CD4-positive, alpha-beta T cell treated with Interleukin-6 for 4 hours (primary cell): ENCODE measurements at regions not wholly inside any gene's neighbourhood (a gene's known extent, or its start where the extent isn't known, plus 50 kb on each side); places are given as distances from the start of the nearest gene placed in this dataset.
"Not testable (repeated sequence)": the region's sequence is repeated elsewhere in the genome, so short reads cannot be mapped to it uniquely, and the experiment has no call there.

ENCODE experiments used
- DNase-seq: peaks from one replicate; pipeline ENCODE4 v3.0.0-alpha.2; 2020; ENCODE audit warnings: mixed read lengths

DNA sequence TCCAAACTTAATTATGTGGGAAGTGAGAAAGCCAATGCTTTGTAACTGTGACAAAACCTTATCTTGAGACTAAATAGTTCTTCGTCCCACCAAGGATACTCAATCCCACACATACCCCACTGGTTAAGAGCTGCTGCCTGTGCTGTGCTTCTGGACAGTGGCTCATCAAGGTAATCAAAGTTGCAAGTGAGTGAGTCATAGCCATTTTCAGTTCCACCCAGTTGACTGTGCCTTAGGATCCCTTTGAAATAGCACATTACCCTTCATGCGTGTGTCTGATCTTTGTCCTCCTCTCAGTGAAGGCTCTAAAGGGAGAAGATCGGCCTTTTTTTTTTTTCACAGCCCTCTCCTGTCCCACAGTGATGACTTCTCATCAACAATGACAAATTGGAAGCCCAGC is 706.0 kb upstream of the AUTS2 start:
- no peak for DNase-seq

DNA sequence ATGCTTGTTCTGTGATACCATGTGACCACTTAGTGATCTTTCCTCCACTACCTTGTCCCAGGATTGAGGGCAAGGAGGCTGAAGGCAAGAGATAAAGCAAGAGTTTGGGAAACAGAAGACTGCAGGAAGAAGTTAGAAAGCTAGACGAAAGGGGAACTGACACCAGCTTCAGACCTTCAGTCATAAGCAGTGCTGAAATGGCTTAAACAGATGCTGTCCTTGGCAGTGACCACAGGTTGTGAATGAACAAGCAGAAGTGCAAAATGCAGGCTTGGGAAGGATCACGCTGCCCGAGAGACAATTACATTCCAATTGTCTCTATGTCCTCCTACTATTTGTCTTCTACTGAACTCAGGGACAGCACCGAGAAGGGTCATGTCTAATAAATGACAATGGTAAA is 704.9 kb upstream of the AUTS2 start:
- DNase-seq = no peak

DNA sequence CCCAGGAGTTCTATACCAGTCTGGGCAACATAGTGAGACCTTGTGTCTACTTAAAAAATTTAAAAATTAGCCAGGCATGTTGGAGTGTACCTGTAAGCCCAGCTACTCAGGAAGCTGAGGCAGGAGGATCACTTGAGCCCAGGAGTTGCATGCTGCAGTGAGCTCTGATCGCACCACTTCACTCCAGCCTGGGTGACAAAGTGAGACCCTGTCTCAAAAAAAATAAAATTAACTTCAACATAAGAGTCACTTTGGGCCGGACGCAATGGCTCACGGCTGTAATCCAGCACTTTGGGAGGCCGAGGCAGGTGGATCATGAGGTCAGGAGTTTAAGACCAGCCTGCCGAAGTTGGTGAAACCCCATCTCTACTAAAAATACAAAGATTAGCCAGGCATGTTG is 699.1 kb upstream of the AUTS2 start:
- DNase-seq = not testable (repeated sequence)

DNA sequence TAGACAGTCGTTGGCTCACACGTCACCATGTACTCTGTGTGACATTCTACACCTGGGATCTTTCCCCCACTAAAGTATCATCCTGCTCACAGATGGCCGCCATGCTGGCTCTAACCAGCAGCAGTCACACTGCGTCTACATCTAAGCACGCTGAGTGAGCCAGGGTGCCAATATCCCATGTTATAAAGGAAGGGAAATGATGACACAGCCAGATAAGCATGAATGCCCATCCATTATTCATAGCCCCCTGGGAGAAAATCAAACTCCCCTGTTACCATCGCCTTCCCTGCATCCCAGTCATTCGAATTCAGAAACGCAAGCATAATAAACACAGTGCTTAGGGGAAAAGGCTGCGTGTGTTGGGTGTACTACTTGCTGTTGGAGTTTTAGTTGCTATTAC is 698.2 kb upstream of the AUTS2 start:
- no peak for DNase-seq

DNA sequence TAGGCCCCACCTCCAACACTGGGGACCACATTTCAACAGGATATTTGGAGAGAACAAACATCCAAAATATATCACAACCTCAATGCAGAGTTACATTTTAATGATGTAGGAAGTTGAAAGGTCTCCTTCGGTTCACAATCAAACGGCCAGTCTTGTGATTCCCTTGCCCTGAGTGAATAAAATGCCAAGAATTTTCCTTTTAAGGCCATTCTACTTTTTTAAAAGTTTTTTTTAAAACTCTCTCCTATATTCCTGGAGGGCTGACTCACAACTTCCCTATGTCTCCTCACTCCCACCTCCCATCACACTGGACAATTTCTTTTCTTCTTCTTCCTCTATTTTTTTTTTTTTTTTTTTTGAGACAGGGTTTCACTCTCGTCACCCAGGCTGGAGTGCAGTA is 693.6 kb upstream of the AUTS2 start:
- DNase-seq = no peak

DNA sequence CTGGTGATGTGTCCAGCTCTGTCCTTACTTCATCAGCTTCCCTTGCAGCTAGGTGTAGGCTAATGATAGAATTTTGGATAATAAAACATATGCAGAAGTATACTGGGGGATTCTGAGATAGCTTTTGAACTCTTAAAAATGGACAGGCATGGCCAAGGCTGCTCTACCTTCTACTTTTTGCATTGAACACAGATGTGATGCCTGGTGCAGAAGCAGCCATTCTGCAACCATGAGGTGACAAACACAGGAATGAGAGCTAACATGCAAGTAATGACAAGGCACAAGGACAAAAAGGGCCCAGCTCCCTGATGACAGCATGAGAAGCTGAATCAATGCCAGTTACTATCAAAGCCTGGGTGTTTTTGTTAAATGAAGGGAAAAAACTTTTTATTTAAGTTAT is 686.5 kb upstream of the AUTS2 start:
- no peak for DNase-seq

DNA sequence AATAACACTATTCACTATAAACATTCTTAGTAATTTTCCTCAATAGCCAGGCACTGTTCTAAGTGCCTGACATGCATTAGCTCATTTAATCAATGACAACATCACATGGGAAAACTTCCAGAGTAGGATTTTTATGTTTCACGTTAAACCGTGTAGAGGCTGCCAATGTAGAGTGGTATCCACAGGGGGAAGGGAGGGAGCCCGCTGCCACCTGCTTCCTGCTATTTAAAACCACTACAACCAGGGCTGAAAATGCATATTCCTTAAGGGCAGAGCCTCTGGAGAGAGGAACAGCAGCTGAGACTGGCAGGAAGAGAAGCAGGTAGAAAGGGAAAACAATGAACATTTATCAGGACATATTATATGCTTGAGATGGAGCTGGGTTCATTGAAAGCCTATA is 684.3 kb upstream of the AUTS2 start:
- DNase-seq = no peak

DNA sequence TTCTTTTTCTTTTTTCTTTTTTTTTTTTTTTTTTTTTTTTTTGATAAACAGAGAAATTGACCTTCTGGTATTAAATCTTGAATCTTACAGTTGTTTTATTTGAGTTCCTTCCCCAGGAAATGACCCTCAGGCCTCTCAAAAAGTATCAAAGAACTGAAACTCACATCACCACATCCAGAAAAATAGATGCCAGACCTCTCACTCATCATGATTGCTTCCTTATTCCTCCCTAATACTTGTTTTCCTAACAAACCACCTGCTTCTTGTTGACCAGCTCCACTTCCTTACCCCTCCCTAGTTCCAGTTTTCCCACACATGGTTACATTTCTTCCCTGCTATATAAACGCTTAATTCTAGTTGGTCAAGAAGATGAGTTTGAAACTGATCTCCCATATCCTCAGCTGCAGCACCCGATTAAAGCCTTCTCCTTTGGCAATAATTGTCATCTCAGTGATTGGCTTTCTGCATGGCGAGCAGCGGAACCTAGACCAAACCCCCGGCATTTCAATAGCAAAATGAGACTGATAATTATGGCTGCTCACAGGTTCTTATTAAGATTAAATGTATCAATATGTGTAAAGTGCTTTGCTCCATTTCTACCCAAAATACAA is 681.1 kb upstream of the AUTS2 start:
- no peak for DNase-seq

DNA sequence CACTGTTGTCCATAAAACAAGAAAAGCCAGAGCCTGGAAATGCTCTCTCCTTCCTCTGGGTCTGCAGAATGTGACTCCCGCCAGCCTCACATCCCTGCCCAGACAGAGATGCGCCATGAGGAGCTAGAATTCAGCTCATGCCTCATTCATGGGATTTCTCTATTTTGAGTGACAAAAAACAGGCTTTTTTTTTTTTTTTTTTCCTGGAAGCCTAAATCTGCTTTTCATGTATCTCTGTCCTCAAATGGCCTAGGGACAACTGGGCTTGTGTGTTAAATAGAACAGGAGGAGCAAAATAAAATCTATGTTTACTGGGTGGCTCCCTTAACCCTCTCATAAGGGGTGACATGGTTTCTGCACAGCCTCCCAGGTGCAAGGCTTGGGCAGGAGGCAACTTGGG is 679.7 kb upstream of the AUTS2 start:
- no peak for DNase-seq

DNA sequence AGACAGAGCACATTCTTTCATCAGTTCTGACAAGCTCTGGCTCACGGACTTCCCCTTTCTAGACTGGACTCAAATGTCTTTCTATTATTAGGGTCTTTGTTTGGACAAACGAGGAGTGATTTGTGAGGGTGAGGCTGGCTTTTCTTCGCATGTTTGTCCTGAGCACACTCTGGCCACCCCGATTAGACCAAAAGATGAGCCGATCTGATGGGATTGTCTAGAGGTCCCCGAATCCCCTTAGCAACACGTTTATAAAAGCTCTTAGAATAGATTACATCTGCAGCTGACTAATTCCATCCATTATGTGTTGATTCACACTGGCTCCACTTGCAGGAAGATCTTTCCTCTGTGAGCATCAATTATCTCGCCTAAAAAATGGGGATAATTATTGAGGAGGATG is 675.4 kb upstream of the AUTS2 start:
- no peak for DNase-seq

DNA sequence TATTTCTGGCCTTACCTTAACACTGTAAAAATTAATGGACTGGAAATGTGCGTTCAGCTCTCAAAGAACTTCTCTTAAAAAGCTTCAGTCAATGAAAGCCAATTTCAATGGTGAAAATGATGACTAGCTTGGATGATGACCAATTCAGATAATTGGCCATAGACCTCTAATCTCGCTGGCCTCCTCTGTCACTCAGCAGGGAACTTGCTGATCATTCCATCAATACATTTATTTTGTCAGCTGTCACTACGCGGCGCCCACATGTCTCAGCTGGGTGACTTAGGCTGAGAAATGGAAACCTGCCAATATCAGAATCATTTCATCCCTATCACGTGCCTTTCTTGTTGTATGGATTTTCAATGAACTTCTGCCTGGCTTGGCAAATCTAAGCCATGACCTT is 673.0 kb upstream of the AUTS2 start:
- no peak for DNase-seq

DNA sequence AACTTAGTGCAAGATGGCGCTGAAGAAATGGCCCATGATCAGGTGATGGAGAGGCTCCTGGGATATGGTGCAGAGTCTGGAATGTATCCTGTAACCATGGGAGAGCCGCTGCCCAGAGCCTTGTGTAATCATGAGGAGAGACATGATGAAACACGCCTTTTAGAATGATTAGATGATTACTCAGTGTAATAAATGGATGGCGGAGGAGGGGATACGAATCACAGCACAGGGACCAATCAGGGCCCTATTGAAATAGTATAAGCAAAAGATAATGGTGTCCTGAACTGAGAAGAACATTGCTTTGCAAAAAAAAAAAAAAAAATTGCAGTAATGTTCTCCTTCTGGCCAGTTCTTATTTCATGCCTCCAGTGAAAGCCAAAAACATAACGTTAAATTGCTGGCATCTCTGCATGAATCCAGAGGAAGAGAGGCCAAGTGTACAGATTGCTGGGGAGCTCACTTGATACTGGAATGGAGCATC is 668.5 kb upstream of the AUTS2 start:
- no peak for DNase-seq

DNA sequence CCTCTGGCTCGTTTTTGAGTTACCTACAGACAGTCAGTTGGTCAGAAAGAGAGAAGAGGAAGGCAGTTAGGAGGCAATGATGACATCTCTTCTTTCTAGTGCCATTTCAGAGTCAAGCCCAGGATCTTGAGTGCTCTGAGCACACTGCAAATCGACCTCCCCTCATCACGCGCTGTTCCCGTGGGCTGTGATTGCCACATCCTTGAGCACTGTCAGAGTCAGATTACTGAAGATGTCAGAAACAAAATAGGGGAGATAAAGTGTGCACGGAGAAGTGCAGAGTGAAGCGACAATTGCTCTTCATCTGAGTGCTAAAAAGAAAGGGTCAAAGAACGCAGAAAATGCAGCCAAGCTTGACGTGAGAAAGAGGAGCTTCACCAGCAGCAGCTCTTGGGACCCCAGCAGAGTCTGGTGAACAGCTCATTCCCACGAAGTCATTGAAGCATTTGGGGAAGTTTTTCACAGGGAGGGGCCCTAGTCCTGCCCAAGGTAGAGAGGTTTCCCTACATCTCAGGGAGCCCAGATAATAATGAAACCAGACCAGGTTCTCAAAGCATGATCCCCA is 661.7 kb upstream of the AUTS2 start:
- no peak for DNase-seq

DNA sequence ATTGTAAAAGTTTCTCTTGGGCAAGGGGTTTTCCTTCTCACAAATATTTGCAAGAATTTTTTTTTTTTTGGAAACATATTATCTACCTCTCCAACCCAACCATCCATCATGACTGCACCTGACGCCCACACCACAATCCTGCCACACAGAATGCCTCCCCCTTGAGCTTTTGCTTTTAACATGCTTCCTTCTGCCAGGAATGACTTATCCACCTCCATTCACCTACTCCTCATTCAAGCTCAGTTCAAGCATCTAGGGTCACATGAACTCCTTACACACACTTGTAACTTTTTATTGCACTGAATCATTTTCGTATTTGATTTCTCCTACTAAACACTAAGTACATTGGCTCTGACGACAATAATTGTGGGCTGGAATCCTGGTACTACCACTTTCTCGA is 660.1 kb upstream of the AUTS2 start:
- DNase-seq = no peak

DNA sequence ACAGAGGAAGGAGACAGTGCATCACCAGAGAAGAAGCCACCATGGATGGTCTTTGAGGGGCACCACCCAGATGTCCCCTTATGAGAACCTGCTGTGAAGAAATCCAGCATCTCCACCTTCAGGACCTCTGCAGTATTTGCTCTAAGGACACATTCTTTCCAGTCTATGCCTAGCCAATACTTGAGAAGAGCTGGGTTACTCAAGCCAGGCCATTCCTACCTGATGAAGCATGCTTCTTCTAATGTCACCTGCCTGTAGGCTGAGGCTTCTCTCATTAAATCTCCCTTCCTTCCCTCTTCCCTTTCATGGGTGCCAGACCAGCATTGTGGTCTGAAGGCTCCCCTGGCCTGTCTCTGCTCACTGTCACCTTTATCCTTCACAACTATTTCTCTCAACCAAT is 654.5 kb upstream of the AUTS2 start:
- no peak for DNase-seq

DNA sequence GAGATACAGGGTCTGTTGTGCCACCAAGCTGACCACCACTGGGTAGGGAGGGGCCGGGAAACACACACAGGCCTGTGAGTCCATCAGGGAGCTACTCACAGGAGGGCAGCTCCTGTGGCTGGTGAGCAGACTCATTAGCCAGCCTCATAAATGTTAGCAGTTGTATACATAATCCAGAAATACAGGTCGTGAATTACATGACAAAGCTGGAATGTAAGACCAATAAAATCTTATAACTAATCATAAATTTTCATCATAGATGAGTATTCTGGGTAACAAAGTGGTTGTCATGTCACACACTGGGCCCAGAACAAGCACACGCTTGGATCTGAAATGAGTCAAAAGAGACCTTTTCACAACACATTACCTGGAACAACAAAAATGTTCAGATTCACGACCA is 642.6 kb upstream of the AUTS2 start:
- DNase-seq = no peak

DNA sequence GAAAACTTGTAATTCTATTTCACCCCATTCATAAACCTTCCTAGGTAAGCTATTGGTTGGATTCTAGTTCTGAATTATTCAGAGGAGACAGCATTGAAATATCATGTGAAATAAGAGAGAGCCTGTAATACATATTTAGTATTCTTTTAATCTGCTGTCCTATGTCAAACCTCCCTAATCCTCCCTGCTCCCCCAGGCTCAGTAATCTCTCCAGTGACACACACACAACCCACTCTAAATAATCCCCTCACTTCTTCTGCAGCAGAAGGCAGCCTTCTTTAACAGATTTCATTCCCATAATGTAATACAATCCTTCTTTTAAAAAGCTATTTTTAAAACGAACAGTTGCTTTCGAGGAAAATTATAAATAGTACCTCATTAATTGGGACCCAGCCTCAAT is 639.7 kb upstream of the AUTS2 start:
- DNase-seq = no peak

DNA sequence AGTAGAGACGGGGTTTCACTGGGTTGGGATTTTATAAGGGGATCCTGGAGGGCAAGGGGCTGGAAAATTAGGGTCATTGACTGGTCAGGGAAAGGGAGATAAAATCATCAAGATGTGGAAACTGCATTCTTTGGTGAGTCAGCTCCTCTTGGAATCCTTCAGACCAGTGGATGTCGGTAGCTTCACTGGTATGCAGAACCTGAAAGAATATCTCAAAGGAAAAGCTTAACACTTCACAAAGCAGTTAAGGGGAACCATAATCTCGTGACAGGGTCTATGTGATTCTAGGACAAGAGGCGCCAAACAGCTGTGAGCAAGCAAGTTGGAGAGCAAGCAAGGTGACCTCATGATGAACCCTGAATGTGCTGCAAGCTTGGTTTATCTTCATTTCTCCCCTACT is 634.7 kb upstream of the AUTS2 start:
- DNase-seq = no peak

DNA sequence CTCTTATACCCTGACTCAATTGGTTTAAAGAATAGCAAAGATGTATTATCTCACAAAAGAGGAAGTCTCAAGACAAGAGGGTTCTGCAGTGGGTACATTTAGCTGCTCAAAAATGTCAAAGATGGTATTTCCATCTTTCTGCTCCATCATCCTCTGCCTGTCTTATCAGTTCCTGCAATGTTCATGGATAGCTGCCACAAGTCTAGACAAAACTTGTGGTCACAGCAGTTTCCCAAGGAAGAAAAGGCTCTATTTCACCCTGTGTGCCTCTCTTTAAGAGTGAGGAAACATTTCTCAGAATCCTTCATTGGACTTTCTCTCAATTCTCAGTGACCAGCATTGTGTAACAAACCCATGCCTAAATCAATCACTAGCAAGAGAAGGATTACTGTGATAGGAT is 634.2 kb upstream of the AUTS2 start:
- no peak for DNase-seq

DNA sequence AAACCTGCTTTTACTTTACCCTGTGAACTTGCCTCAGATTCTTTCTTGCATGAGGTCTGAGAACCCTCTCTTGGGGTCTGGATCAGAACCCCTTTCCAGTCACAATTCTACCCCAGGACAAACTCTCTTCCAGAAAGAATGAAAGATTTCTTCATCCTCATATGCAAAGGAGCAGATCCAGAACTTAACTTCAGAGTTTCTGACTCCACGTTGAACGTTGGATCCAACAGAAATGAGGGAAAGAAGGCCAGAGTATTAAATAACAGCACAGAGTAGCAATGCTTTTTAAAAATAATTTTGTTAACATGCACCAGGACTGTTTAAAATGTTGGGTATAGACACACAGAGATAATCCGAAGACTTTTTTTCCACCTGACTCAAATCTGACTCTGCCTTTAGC is 632.9 kb upstream of the AUTS2 start:
- no peak for DNase-seq

DNA sequence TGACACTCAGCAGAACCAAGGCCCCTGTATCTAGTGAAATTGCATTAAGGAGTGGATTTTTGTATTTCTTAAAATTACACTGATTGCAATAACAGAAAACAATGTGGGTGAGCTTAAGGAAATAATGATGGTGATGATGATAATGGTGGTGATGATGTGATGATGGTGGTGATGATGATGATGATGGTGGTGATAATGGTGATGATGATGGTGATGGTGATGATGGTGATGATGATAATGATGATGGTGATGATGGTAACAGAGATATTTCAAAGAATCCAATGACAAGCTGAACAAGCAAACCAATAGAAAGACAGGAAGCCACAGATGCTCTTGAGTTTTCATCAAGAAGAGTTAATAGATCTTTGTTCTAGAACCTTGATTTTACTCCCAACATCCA is 630.7 kb upstream of the AUTS2 start:
- DNase-seq = no peak

DNA sequence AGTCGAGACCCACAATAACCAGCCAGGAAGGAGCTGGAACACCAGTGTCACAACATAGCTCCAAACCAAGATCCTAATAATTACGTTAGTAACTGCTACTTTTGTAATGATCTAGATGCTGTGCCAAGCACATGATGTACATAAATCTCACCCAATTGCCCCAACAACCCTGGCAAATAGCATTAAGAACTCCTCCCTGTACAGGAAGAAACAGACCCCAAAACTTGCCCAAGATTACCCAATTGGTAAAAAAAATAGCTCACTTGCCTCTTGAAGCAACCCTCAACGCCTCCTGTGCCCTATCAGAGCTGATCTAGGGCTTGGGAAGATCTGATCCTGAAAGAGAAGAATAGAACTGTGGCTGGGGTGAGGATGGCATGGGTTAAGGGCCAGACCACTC is 628.7 kb upstream of the AUTS2 start:
- DNase-seq = no peak

DNA sequence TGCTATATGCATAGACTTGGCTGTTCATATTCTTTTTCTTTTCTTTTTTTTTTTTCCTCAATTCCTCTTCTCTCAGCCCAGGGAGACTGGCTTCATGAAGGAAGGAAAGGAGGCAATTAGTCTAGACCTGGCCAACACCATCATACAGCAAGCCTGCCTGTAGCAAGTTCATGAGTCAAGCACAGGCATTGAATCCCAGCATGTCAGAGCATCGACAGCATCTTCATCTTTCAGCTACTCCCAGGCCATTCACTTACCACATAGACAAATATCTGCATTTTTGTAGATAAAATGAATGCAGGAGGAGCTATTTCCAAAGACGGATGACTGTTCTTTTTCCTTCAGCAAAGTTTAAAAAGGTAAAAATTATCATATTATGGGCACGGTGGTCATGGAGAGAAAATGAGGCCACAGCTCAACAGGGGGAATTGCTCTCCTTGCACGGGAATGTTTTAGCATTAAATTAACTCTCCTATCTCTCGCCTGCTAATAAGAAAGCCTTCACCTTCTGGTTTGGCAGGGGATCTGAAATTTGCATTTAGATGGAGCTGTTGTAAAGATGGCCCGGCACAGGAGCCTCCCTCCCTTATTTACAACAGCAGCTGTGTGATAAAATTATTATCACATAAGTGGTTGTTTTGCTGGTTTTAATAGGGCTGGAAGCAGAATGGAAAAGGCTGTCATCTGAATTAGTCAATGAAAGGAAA is 626.5 kb upstream of the AUTS2 start:
- DNase-seq = no peak

DNA sequence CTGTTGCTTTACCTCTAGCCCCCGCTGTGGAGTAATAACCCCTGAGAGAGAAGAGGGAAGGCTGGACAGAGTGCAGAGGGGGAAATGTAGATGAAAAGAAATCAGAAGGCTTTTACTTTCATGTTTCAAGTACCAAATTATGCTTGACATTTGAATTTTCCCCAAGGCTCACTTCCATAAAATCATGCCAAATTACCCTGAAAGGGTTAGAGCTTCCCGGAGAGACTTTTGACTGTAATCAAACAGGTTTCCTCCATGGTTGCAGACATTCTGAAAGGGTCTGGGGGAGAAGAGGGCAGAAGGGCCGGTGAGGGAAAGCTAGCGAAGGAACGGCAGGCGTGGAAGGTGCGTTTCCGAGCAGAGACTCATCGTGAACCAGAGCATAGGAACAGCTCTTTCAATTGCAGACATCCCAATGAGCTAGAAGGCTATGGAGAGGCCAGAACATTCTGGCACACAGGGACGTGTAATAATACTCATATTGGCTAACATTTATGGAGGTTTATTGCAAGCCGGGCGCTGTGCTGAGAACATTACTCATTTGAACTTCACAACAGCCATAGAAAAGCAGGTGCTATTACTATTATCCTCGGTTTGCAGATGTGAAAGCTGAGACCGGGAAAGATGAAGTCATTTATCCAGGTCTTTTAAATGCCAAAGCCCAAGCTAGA is 620.8 kb upstream of the AUTS2 start:
- DNase-seq = no peak
